Vagina (tissue), 2 donors: ENCODE measurements at regions not wholly inside any gene's neighbourhood (a gene's known extent, or its start where the extent isn't known, plus 50 kb on each side); places are given as distances from the start of the nearest gene placed in this dataset.

Source experiments
- DNase-seq, 2 donors: peaks; one replicate each; pipeline ENCODE4 v3.0.0-alpha.2; 2017; ENCODE audit errors: extremely low spot score in 2 of 2
- H3K27ac ChIP-seq: fragments of 200-600 bp; sonication (generic); one replicate; pipeline ENCODE4 v1.5.1; 2019
- H3K27me3 ChIP-seq: fragments of 200-600 bp; sonication (generic); one replicate; pipeline ENCODE4 v1.5.1; 2019
- H3K36me3 ChIP-seq, 2 donors: fragments of 200-600 bp; sonication (generic); one replicate each; pipeline ENCODE4 v1.5.1; 2017 to 2019
- H3K4me1 ChIP-seq: fragments of 200-600 bp; sonication (generic); one replicate; pipeline ENCODE4 v1.5.1; 2019
- H3K4me3 ChIP-seq, 2 donors: fragments of 200-600 bp; sonication (generic); 1 replicate in 1 of 2; 2 replicates in 1 of 2; pipeline ENCODE4 v1.5.1; 2016 to 2019
- H3K9me3 ChIP-seq: fragments of 200-600 bp; sonication (generic); one replicate; pipeline ENCODE4 v1.5.1; 2019
- POLR2A ChIP-seq, 2 donors: fragments of 450-650 bp; IDR thresholded peaks; one replicate each; pipeline ENCODE4 v1.6.1; 2017; ENCODE audit warnings: antibody characterized with exemption in 2 of 2, mild to moderate bottlenecking in 2 of 2, moderate library complexity in 2 of 2
- POLR2AphosphoS5 ChIP-seq, 2 donors: sonication (generic); formaldehyde crosslinking; IDR thresholded peaks; one replicate each; pipeline ENCODE4 v1.9.0; 2017; ENCODE audit warnings: antibody characterized with exemption in 2 of 2, mild to moderate bottlenecking in 2 of 2, low read depth in 1 of 2; ENCODE audit not compliant: insufficient read depth in 1 of 2
- intact Hi-C: fragments of 100-400 bp; cut with DNase I; formaldehyde crosslinking; loops from one replicate; pipeline ENCODE4 v1.15.1; 2023
- TF ChIP-seq, protein P1 (sequence below), 3 experiments: fragments of 450-650 bp in 2 of 3; fragments of 200-600 bp in 1 of 3; sonication (generic) in 1 of 3; IDR thresholded peaks; one replicate each; pipeline ENCODE4 v1.5.1; 2017 to 2019; ENCODE audit warnings: antibody characterized with exemption in 3 of 3, mild to moderate bottlenecking in 2 of 3, moderate library complexity in 2 of 3

GRCh38 chr5:157933005-157933404 lies 74.1 kb upstream of the CLINT1 start:
- Histone ChIP-seq H3K27ac (no peak overlapping the region), H3K36me3 (no peaks in the 10 kb centered on the region), H3K4me1 (no peaks in the 10 kb centered on the region), H3K9me3 (no peaks in the 10 kb centered on the region), H3K27me3 (no peaks in the 10 kb centered on the region), H3K4me3 (no peak overlapping the region)
- no peak for DNase-seq
- intact Hi-C loops = no loop called here
- peak in 1 of 2 donors; percentile 20 for TF ChIP-seq POLR2AphosphoS5 (IDR thresholded peaks at IDR 0.05; ENCODE audit: insufficient read depth in 1 of 2, low read depth in 1 of 2)
- no peak for TF ChIP-seq POLR2A (IDR thresholded peaks at IDR 0.05)

DNA sequence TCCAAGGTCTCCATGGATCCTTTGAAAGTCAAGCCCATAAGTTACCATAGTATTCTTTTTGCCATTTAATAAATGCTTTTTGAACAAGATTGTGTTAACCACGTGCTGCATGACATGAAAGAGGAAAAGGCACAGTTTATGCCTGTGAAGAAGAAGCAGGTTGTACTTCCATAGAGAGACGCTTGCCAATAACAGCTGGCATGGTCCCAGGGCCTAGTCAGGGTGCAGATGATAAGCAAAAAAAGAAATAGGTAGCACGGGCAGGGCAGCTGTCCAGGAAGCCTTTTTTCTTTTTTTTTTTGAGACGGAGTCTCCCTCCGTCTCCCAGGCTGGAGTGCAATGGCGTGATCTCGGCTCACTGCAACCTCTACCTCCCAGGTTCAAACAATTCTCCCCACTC lies 71.8 kb upstream of the CLINT1 start:
- H3K4me1 ChIP-seq = no peaks in the 10 kb centered on the region
- H3K9me3 ChIP-seq = no peaks in the 10 kb centered on the region
- H3K36me3 ChIP-seq = no peaks in the 10 kb centered on the region
- TF ChIP-seq POLR2A (IDR thresholded peaks at IDR 0.05) (no peak), POLR2AphosphoS5 (IDR thresholded peaks at IDR 0.05; ENCODE audit: insufficient read depth in 1 of 2, low read depth in 1 of 2) (no peak)
- TF ChIP-seq, protein P1, sequence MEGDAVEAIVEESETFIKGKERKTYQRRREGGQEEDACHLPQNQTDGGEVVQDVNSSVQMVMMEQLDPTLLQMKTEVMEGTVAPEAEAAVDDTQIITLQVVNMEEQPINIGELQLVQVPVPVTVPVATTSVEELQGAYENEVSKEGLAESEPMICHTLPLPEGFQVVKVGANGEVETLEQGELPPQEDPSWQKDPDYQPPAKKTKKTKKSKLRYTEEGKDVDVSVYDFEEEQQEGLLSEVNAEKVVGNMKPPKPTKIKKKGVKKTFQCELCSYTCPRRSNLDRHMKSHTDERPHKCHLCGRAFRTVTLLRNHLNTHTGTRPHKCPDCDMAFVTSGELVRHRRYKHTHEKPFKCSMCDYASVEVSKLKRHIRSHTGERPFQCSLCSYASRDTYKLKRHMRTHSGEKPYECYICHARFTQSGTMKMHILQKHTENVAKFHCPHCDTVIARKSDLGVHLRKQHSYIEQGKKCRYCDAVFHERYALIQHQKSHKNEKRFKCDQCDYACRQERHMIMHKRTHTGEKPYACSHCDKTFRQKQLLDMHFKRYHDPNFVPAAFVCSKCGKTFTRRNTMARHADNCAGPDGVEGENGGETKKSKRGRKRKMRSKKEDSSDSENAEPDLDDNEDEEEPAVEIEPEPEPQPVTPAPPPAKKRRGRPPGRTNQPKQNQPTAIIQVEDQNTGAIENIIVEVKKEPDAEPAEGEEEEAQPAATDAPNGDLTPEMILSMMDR (IDR thresholded peaks at IDR 0.05) = no peak
- no peak for DNase-seq
- H3K27ac ChIP-seq = no peak overlapping the region
- intact Hi-C loops = no loop called here
- no peak overlapping the region for H3K4me3 ChIP-seq
- H3K27me3 ChIP-seq = no peaks in the 10 kb centered on the region

DNA sequence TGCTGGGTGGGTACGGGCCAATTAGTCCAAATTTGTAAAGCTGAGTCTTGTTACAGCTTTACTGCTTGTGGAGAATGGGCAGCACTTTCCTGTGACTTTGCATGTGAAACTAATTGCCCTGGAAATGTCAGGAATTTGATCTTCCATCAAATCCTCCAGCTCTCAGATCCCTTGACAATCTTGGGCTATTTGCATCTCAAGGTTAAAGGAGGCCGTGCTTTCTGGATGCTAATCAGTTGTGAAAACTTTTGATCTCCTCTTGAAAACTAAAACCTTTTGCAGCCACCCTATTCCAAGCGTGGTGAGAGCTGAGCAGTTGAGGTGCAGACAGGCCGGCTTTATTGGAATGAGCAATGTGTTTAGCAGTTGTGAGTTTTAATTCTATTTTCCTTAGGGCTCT lies 68.0 kb upstream of the CLINT1 start:
- Histone ChIP-seq H3K4me3 (no peak overlapping the region), H3K36me3 (no peaks in the 10 kb centered on the region), H3K27me3 (no peaks in the 10 kb centered on the region), H3K4me1 (no peaks in the 10 kb centered on the region), H3K9me3 (no peaks in the 10 kb centered on the region), H3K27ac (no peak overlapping the region)
- intact Hi-C loops = no loop called here
- TF ChIP-seq POLR2A (IDR thresholded peaks at IDR 0.05) (no peak), POLR2AphosphoS5 (IDR thresholded peaks at IDR 0.05; ENCODE audit: insufficient read depth in 1 of 2, low read depth in 1 of 2) (no peak)
- TF ChIP-seq, protein P1 (IDR thresholded peaks at IDR 0.05) = no peak
- DNase-seq = no peak

DNA sequence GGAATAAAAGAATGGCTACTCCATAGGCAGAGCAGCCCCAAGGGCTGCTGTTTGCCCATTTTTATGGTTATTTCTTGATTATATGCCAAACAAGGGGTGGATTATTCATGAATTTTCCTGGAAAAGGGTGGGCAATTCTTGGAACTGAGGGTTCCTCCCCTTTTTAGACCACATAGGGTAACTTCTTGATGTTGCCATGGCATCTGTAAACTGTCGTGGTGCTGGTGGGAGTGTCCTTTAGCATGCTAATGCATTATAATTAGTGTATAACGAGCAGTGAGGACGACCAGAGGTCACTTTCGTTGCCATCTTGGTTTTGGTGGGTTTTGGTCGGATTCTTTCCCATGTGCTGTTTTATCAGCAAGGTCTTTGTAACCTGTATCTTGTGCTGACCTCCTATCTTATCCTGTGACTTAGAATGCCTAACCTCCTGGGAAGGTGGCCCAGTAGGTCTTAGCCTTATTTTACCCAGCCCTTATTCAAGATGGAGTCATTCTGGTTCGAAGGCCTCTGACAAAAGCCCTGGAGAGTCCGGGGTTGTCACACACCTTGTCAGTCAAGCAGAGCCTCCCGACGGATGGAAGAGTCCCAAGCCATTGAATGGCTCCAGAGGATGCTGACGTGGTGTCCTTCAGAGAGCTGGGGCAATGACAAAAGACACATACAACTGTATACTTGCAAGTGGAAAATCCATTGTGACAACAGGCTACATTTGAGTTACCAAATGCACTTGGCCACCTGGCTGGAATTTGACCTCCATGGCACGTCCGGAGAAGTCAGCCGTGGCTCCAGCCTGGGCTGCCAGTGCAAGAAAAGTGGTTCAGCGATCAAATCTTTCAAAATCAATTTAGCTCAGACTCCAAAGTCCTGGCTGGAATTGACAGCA lies 67.1 kb upstream of the CLINT1 start:
- no peak for TF ChIP-seq POLR2AphosphoS5 (IDR thresholded peaks at IDR 0.05; ENCODE audit: insufficient read depth in 1 of 2, low read depth in 1 of 2)
- no peak for TF ChIP-seq POLR2A (IDR thresholded peaks at IDR 0.05)
- TF ChIP-seq, protein P1 (IDR thresholded peaks at IDR 0.05) = no peak
- H3K9me3 ChIP-seq = no peaks in the 10 kb centered on the region
- no peak overlapping the region for H3K4me3 ChIP-seq
- intact Hi-C loops = no loop called here
- DNase-seq = no peak
- H3K36me3 ChIP-seq = no peaks in the 10 kb centered on the region
- H3K27me3 ChIP-seq = no peaks in the 10 kb centered on the region
- no peak overlapping the region for H3K27ac ChIP-seq
- peaks cover 2% of the 10 kb centered on the region for H3K4me1 ChIP-seq

GRCh38 chr5:157924931-157925729 lies 66.2 kb upstream of the CLINT1 start:
- no peak for DNase-seq
- H3K27me3 ChIP-seq = no peaks in the 10 kb centered on the region
- intact Hi-C loops = no loop called here
- peaks cover 11% of the 10 kb centered on the region for H3K4me1 ChIP-seq
- no peaks in the 10 kb centered on the region for H3K36me3 ChIP-seq
- no peak overlapping the region for H3K27ac ChIP-seq
- H3K9me3 ChIP-seq = no peaks in the 10 kb centered on the region
- TF ChIP-seq POLR2AphosphoS5 (IDR thresholded peaks at IDR 0.05; ENCODE audit: insufficient read depth in 1 of 2, low read depth in 1 of 2) = no peak
- TF ChIP-seq, protein P1 (IDR thresholded peaks at IDR 0.05) = no peak
- no peak for TF ChIP-seq POLR2A (IDR thresholded peaks at IDR 0.05)
- no peak overlapping the region for H3K4me3 ChIP-seq
